ENCODE measurements at regions not wholly inside any gene's neighbourhood (a gene's known extent, or its start where the extent isn't known, plus 50 kb on each side); places are given as distances from the start of the nearest gene placed in this dataset.
"Not testable (repeated sequence)": the region's sequence is repeated elsewhere in the genome, so short reads cannot be mapped to it uniquely, and the experiment has no call there.

DNA sequence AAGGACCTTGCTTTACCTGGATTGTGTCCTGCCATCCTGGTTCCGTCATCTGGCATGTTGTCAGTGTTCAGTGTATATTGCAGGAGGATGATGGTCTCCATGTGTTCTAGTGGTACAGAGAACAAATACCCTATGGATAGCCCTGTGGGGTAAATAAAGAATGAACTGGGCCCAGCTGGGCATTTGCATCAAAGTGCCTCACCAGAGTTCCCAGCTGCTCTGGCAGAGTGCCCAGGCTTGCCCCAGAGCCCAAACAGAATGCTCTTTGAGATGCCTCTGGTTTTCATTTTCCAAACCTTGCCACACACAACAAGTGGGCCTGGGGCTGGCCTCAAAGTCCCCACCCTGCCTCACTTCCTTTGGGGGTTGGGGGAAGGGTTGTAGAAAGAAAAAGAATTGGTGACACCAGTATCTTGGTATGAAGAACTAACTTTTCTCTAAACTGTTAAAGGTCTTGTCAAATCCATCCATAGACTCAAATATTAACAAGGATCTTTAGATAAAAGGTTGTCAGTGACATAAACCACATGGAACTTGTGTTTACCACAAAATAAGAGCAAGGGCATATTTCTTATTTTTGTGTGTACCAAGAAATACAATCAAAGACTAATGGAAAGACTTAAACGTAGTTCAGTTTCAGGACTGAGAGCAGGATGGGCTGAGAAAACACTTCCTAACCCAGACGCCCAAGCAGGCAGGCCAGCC lies 82.2 kb downstream of the LMO4 start:
- ATAC-seq: peak; percentile 77

DNA sequence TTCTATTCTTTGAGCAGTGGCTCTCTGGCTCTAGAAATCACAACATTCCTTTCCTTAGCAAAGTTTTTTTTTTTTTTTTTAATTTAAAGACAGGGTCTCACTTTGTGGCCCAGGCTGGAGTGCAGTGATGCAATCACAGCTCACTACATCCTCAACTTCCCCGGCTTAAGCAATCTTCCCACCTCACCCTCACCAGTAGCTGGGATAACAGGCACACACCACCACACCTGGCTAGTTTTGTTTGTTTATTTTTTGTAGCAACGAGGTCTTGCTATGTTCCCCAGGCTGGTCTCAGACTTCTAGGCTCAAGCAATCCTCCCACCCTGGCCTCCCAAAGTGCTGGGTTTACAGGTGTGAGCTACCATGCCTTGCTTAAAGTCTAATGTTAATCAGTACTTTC lies 85.2 kb downstream of the LMO4 start:
- not testable (repeated sequence) for ATAC-seq

More for the DNA sequence above, 82.2 kb downstream of the LMO4 start:
- no peak for TF ChIP-seq RARB (CRISPR knock-in tag; IDR thresholded peaks at IDR 0.05)
- TF ChIP-seq, protein P1, sequence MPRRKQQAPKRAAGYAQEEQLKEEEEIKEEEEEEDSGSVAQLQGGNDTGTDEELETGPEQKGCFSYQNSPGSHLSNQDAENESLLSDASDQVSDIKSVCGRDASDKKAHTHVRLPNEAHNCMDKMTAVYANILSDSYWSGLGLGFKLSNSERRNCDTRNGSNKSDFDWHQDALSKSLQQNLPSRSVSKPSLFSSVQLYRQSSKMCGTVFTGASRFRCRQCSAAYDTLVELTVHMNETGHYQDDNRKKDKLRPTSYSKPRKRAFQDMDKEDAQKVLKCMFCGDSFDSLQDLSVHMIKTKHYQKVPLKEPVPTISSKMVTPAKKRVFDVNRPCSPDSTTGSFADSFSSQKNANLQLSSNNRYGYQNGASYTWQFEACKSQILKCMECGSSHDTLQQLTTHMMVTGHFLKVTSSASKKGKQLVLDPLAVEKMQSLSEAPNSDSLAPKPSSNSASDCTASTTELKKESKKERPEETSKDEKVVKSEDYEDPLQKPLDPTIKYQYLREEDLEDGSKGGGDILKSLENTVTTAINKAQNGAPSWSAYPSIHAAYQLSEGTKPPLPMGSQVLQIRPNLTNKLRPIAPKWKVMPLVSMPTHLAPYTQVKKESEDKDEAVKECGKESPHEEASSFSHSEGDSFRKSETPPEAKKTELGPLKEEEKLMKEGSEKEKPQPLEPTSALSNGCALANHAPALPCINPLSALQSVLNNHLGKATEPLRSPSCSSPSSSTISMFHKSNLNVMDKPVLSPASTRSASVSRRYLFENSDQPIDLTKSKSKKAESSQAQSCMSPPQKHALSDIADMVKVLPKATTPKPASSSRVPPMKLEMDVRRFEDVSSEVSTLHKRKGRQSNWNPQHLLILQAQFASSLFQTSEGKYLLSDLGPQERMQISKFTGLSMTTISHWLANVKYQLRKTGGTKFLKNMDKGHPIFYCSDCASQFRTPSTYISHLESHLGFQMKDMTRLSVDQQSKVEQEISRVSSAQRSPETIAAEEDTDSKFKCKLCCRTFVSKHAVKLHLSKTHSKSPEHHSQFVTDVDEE (CRISPR knock-in tag; IDR thresholded peaks at IDR 0.05): no peak
- no peak for TF ChIP-seq ZNF565 (CRISPR knock-in tag; conservative IDR thresholded peaks at IDR 0.05; ENCODE audit: low read depth)
- no peak for TF ChIP-seq ZFP3 (CRISPR knock-in tag; IDR thresholded peaks at IDR 0.05)

DNA sequence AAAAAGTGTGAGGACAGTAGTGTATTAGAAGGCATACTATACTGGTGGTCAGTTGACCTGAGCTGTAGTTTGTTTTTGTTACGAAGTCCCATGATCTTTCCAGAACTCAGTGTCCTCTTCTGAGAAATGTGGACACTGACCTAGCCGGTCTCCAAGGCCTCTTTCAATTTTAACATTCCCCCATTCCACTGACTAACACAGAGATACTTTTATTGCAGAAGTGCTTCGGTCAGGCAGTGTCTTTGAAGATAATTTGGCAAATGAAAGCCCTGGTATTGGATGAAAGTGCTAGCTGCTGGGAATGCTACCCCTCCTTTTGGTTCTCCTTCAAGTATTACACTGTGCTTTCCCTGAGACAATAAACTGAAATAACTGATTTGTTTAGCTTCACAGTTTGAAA lies 89.4 kb downstream of the LMO4 start:
- ATAC-seq: no peak
- TF ChIP-seq TCF4 (CRISPR knock-in tag; IDR thresholded peaks at IDR 0.05; ENCODE audit: borderline replicate concordance) (no peak), ARNTL (CRISPR knock-in tag; IDR thresholded peaks at IDR 0.05; ENCODE audit: borderline replicate concordance, low read depth) (no peak), ZFP30 (CRISPR knock-in tag; IDR thresholded peaks at IDR 0.05) (no peak), GLIS3 (CRISPR knock-in tag; IDR thresholded peaks at IDR 0.05) (no peak)
- TF ChIP-seq, protein P2, sequence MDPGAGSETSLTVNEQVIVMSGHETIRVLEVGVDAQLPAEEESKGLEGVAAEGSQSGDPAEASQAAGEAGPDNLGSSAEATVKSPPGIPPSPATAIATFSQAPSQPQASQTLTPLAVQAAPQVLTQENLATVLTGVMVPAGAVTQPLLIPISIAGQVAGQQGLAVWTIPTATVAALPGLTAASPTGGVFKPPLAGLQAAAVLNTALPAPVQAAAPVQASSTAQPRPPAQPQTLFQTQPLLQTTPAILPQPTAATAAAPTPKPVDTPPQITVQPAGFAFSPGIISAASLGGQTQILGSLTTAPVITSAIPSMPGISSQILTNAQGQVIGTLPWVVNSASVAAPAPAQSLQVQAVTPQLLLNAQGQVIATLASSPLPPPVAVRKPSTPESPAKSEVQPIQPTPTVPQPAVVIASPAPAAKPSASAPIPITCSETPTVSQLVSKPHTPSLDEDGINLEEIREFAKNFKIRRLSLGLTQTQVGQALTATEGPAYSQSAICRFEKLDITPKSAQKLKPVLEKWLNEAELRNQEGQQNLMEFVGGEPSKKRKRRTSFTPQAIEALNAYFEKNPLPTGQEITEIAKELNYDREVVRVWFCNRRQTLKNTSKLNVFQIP (CRISPR knock-in tag; IDR thresholded peaks at IDR 0.05; ENCODE audit: borderline replicate concordance, low read depth): no peak

DNA sequence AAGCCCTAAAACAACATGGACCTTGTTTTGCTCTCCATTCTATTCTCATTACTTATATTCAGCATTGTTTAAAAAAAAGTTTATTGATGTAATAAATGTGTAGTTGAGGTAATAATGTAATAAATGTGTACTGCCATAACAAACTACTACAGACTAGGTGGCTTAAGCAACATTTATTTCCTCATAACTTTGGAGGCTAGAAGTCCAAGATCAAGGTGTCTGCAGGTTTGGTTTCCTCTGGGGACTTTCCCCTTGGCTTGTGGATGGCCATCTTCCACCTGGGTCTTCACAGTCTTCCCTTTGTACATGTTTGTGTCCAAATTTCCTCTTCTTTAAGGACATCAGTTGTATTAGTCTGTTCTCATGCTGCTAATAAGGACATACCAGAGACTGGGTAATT lies 93.1 kb downstream of the LMO4 start:
- TF ChIP-seq ZC3H10 (CRISPR knock-in tag; IDR thresholded peaks at IDR 0.05) (no peak), ARNTL (CRISPR knock-in tag; IDR thresholded peaks at IDR 0.05; ENCODE audit: borderline replicate concordance, low read depth) (no peak), ZNF8 (CRISPR knock-in tag; IDR thresholded peaks at IDR 0.05) (no peak), OSR1 (CRISPR knock-in tag; IDR thresholded peaks at IDR 0.05) (no peak), RARB (CRISPR knock-in tag; IDR thresholded peaks at IDR 0.05) (no peak), ESRRG (CRISPR knock-in tag; IDR thresholded peaks at IDR 0.05) (no peak), ZNF565 (CRISPR knock-in tag; conservative IDR thresholded peaks at IDR 0.05; ENCODE audit: low read depth) (no peak), PPARA (CRISPR knock-in tag; IDR thresholded peaks at IDR 0.05; ENCODE audit: borderline replicate concordance) (no peak), BACH2 (CRISPR knock-in tag; IDR thresholded peaks at IDR 0.05; ENCODE audit: borderline replicate concordance) (no peak), GLIS3 (CRISPR knock-in tag; IDR thresholded peaks at IDR 0.05) (no peak), ZFP3 (CRISPR knock-in tag; IDR thresholded peaks at IDR 0.05) (no peak), ZNF70 (CRISPR knock-in tag; IDR thresholded peaks at IDR 0.05) (no peak), ZFP30 (CRISPR knock-in tag; IDR thresholded peaks at IDR 0.05) (no peak)
- TF ChIP-seq, protein P3, sequence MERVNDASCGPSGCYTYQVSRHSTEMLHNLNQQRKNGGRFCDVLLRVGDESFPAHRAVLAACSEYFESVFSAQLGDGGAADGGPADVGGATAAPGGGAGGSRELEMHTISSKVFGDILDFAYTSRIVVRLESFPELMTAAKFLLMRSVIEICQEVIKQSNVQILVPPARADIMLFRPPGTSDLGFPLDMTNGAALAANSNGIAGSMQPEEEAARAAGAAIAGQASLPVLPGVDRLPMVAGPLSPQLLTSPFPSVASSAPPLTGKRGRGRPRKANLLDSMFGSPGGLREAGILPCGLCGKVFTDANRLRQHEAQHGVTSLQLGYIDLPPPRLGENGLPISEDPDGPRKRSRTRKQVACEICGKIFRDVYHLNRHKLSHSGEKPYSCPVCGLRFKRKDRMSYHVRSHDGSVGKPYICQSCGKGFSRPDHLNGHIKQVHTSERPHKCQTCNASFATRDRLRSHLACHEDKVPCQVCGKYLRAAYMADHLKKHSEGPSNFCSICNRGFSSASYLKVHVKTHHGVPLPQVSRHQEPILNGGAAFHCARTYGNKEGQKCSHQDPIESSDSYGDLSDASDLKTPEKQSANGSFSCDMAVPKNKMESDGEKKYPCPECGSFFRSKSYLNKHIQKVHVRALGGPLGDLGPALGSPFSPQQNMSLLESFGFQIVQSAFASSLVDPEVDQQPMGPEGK (CRISPR knock-in tag; IDR thresholded peaks at IDR 0.05; ENCODE audit: borderline replicate concordance): no peak
- TF ChIP-seq, protein P4, sequence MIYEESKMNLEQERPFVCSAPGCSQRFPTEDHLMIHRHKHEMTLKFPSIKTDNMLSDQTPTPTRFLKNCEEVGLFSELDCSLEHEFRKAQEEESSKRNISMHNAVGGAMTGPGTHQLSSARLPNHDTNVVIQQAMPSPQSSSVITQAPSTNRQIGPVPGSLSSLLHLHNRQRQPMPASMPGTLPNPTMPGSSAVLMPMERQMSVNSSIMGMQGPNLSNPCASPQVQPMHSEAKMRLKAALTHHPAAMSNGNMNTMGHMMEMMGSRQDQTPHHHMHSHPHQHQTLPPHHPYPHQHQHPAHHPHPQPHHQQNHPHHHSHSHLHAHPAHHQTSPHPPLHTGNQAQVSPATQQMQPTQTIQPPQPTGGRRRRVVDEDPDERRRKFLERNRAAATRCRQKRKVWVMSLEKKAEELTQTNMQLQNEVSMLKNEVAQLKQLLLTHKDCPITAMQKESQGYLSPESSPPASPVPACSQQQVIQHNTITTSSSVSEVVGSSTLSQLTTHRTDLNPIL (CRISPR knock-in tag; IDR thresholded peaks at IDR 0.05; ENCODE audit: low read depth): no peak
- TF ChIP-seq, protein P1 (CRISPR knock-in tag; IDR thresholded peaks at IDR 0.05): no peak
- TF ChIP-seq, protein P2 (CRISPR knock-in tag; IDR thresholded peaks at IDR 0.05; ENCODE audit: borderline replicate concordance, low read depth): no peak
- no peak for ATAC-seq
